GM12878 (cell line): ENCODE measurements at regions not wholly inside any gene's neighbourhood (a gene's known extent, or its start where the extent isn't known, plus 50 kb on each side); places are given as distances from the start of the nearest gene placed in this dataset.

Experiments
- ATAC-seq: fragments of 200-7000 bp; cut with Tn5 transposase; 3 replicates; pipeline ENCODE4 v1.9.1; 2020; ENCODE audit warnings: mild to moderate bottlenecking, moderate library complexity
- BruUV-seq: library from RNA; stranded (reverse); fragments of 400-500 nt; replicated peaks from 2 replicates; lab custom pipeline; 2021; lab: Mats Ljungman, UMichigan
- CTCF ChIA-PET: fragments of 300-600 bp; sonication (Branson Sonifier 250); formaldehyde crosslinking; extraction: SDS; loops from one replicate; lab custom pipeline; 2021; ENCODE audit warnings: inconsistent platforms; lab: Yijun Ruan, JAX
- POLR2A ChIA-PET: fragments of 350-600 bp; formaldehyde crosslinking; extraction: SDS; loops from one replicate; lab custom pipeline; 2021; ENCODE audit warnings: inconsistent platforms; lab: Charles Lee
- RAD21 ChIA-PET: fragments of 300-600 bp; sonication (Branson Sonifier 250); formaldehyde crosslinking; loops from one replicate; lab custom pipeline; 2023; ENCODE audit warnings: antibody characterized with exemption; ENCODE audit not compliant: unreplicated experiment; lab: Charles Lee
- SMC1A ChIA-PET: fragments of 300-600 bp; sonication (Branson Sonifier 250); formaldehyde crosslinking; loops from one replicate; lab custom pipeline; 2023; ENCODE audit not compliant: unreplicated experiment, uncharacterized antibody; lab: Charles Lee
- DNase-seq: peaks from one replicate; pipeline ENCODE4 v3.0.0-alpha.2; 2011; ENCODE audit warnings: low read depth, low spot score
- FAIRE-seq: peaks from 3 replicates; lab custom pipeline; 2011; peaks lifted over from hg19 to GRCh38; lab: Jason Lieb, UNC
- H2AFZ ChIP-seq: 2 replicates; pipeline ENCODE4 v1.6.0; 2011; ENCODE audit warnings: low read depth, low read length, control low read depth; ENCODE audit not compliant: control insufficient read depth
- H3K27ac ChIP-seq: 2 replicates; pipeline ENCODE4 v1.5.1; 2011; ENCODE audit warnings: control low read depth; ENCODE audit not compliant: control insufficient read depth, insufficient read depth
- H3K27me3 ChIP-seq, 2 experiments: replicated peaks in 1 of 2; 2 replicates each; pipeline versions ENCODE4 v1.6.0 to v1.6.1; 2011; ENCODE audit warnings: low read length in 1 of 2; ENCODE audit not compliant: control insufficient read depth in 2 of 2, insufficient read depth in 2 of 2
- H3K36me3 ChIP-seq, 2 experiments: 2 replicates each; pipeline ENCODE4 v1.5.1; 2011; ENCODE audit warnings: low read length in 1 of 2; ENCODE audit not compliant: control insufficient read depth in 2 of 2, insufficient read depth in 2 of 2
- H3K4me1 ChIP-seq: 2 replicates; pipeline ENCODE4 v1.6.1; 2011; ENCODE audit warnings: mild to moderate bottlenecking, low read length, moderate library complexity, mixed read lengths; ENCODE audit not compliant: control insufficient read depth, insufficient read depth
- H3K4me2 ChIP-seq: 2 replicates; pipeline ENCODE4 v1.6.0; 2011; ENCODE audit warnings: control low read depth; ENCODE audit not compliant: control insufficient read depth, insufficient read depth
- H3K4me3 ChIP-seq: fragments of 200-600 bp; sonication (generic); 2 replicates; pipeline ENCODE4 v1.5.1; 2016
- H3K79me2 ChIP-seq: 2 replicates; pipeline ENCODE4 v1.6.0; 2011; ENCODE audit warnings: low read length; ENCODE audit not compliant: control insufficient read depth, insufficient read depth
- H3K9ac ChIP-seq: 2 replicates; pipeline ENCODE4 v1.8.0; 2011; ENCODE audit warnings: low read length, control low read depth, mixed read lengths; ENCODE audit not compliant: control insufficient read depth, insufficient read depth
- H3K9me3 ChIP-seq: replicated peaks from 3 replicates; pipeline ENCODE4 v1.5.1; 2011; ENCODE audit warnings: mild to moderate bottlenecking, low read length; ENCODE audit not compliant: control insufficient read depth, insufficient read depth
- H4K20me1 ChIP-seq: 2 replicates; pipeline ENCODE4 v1.6.0; 2011; ENCODE audit not compliant: control insufficient read depth, insufficient read depth
- ATF7 ChIP-seq: fragments of 450-650 bp; IDR thresholded peaks from 2 replicates; pipeline ENCODE4 v1.6.1; 2016; ENCODE audit warnings: low read depth, mild to moderate bottlenecking
- BACH1 ChIP-seq: fragments of 450-650 bp; IDR thresholded peaks from 2 replicates; pipeline ENCODE4 v1.6.1; 2017; ENCODE audit warnings: mild to moderate bottlenecking, borderline replicate concordance
- BCL3 ChIP-seq: IDR thresholded peaks from 2 replicates; pipeline ENCODE4 v1.6.1; 2011; ENCODE audit warnings: borderline replicate concordance, low read depth, mild to moderate bottlenecking, moderate library complexity, low read length; ENCODE audit not compliant: insufficient read depth, poor library complexity, severe bottlenecking
- ESRRA ChIP-seq: IDR thresholded peaks from 2 replicates; pipeline ENCODE4 v1.6.1; 2012; ENCODE audit warnings: mild to moderate bottlenecking, low read length, improper control_type of control experiment
- FOXK2 ChIP-seq: fragments of 450-650 bp; IDR thresholded peaks from 2 replicates; pipeline ENCODE4 v1.6.1; 2017; ENCODE audit warnings: mild to moderate bottlenecking, moderate library complexity
- HDAC6 ChIP-seq: fragments of 200-600 bp; sonication (generic); IDR thresholded peaks from one replicate; pipeline ENCODE4 v1.8.0; 2017; ENCODE audit warnings: antibody characterized with exemption; ENCODE audit not compliant: unreplicated experiment
- IKZF2 ChIP-seq, 2 experiments: fragments of 450-650 bp; IDR thresholded peaks; 2 replicates each; pipeline ENCODE4 v1.6.1; 2017; ENCODE audit warnings: mild to moderate bottlenecking in 2 of 2, moderate library complexity in 2 of 2
- JUNB ChIP-seq: IDR thresholded peaks from 2 replicates; pipeline ENCODE4 v1.6.1; 2016; ENCODE audit warnings: antibody characterized with exemption, mild to moderate bottlenecking
- KDM1A ChIP-seq: fragments of 200-600 bp; sonication (generic); IDR thresholded peaks from 2 replicates; pipeline ENCODE4 v1.6.1; 2016; ENCODE audit warnings: borderline replicate concordance
- MTA2 ChIP-seq: fragments of 450-650 bp; IDR thresholded peaks from 2 replicates; pipeline ENCODE4 v1.6.1; 2016; ENCODE audit warnings: low read depth, mild to moderate bottlenecking, moderate library complexity
- MYB ChIP-seq: fragments of 150-350 bp; IDR thresholded peaks from 2 replicates; pipeline ENCODE4 v1.6.1; 2014; ENCODE audit warnings: mild to moderate bottlenecking, low read depth, low read length, borderline replicate concordance
- NR2F1 ChIP-seq: fragments of 450-650 bp; conservative IDR thresholded peaks from 2 replicates; pipeline ENCODE4 v1.6.1; 2017; ENCODE audit warnings: mild to moderate bottlenecking
- POLR2A ChIP-seq: IDR thresholded peaks from 2 replicates; pipeline ENCODE4 v1.6.1; 2011; ENCODE audit warnings: low read depth, mild to moderate bottlenecking, low read length
- POLR2AphosphoS2 ChIP-seq: IDR thresholded peaks from 2 replicates; pipeline ENCODE4 v1.6.1; 2011; ENCODE audit warnings: low read depth, mild to moderate bottlenecking, low read length, improper control_type of control experiment, moderate library complexity
- POU2F2 ChIP-seq: IDR thresholded peaks from 3 replicates; pipeline ENCODE4 v1.6.1; 2011; ENCODE audit warnings: low read depth, mild to moderate bottlenecking, low read length, borderline replicate concordance
- RB1 ChIP-seq: fragments of 450-650 bp; formaldehyde crosslinking; IDR thresholded peaks from 2 replicates; pipeline ENCODE4 v1.6.1; 2017; ENCODE audit warnings: mild to moderate bottlenecking, borderline replicate concordance
- SP1 ChIP-seq: IDR thresholded peaks from one replicate; pipeline ENCODE4 v1.6.1; 2011; ENCODE audit warnings: low read depth, low read length
- STAT1 ChIP-seq: fragments of 450-650 bp; conservative IDR thresholded peaks from 2 replicates; pipeline ENCODE4 v1.6.1; 2014; ENCODE audit warnings: antibody characterized with exemption, mild to moderate bottlenecking
- YBX1 ChIP-seq: fragments of 450-650 bp; IDR thresholded peaks from 2 replicates; pipeline ENCODE4 v1.6.1; 2016; ENCODE audit warnings: antibody characterized with exemption
- YY1 ChIP-seq: IDR thresholded peaks from 2 replicates; pipeline ENCODE4 v1.6.1; 2011; ENCODE audit warnings: low read depth, mild to moderate bottlenecking, low read length
- ZBED1 ChIP-seq: IDR thresholded peaks from 2 replicates; pipeline ENCODE4 v1.6.1; 2016; ENCODE audit warnings: borderline replicate concordance
- WGBS: methylation state at CpG from one replicate; pipeline ENCODE4 v1.1.6; 2016; ENCODE audit warnings: low lambda C conversion rate; ENCODE audit not compliant: insufficient replicate concordance, insufficient coverage; ENCODE audit errors: missing lambda C conversion rate; 5-methylcytosine and 5-hydroxymethylcytosine counted together
- in situ Hi-C: fragments of 300-500 bp; cut with MboI; formaldehyde crosslinking; loops from 9 replicates; pipeline ENCODE4 v1.14.3; 2018; ENCODE audit warnings: mixed read lengths
- intact Hi-C: fragments of 100-400 bp; cut with micrococcal nuclease; formaldehyde crosslinking; loops from one replicate; pipeline ENCODE4 v1.14.2; 2022; ENCODE audit not compliant: unreplicated experiment
- TF ChIP-seq, protein P1 (sequence below): fragments of 450-650 bp; IDR thresholded peaks from 2 replicates; pipeline ENCODE4 v1.6.1; 2017; ENCODE audit warnings: antibody characterized with exemption, mild to moderate bottlenecking, moderate library complexity

DNA sequence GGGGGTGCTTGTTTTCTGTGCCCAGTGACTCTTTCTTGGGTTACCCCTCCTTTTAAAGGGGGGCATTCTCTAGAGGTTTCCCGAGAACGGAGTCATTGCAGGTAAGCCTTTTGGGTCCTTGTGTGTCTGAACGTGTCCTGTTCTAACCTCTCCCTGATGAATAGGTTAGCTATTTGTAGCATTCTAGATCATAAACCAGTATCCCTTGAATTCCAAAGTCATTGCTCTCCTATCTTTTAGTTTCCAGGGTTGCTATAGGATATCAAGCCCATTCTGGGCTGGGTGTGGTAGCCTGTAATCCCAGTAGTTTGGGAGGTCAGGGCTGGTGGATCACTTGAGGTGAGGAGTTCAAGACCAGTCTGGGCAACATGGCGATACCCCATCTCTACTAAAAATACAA is 65.9 kb upstream of the YWHAQ start (continued):
- no peak for TF ChIP-seq POLR2AphosphoS2
- TF ChIP-seq POLR2A = no peak
- no peak for TF ChIP-seq MYB
- no peak for TF ChIP-seq POU2F2

GRCh38 chr2:9697909-9698308 is 67.1 kb upstream of the YWHAQ start:
- H2AFZ ChIP-seq = no peak overlapping the region
- no peak overlapping the region for H3K9ac ChIP-seq
- H3K9me3 ChIP-seq = no peaks in the 10 kb centered on the region; the same call in 2 of the 3 replicates
- no peaks in the 10 kb centered on the region for H3K36me3 ChIP-seq
- DNase-seq = no peak
- ATAC-seq = peak; percentile 73
- H3K4me3 ChIP-seq = no peak overlapping the region
- CTCF ChIA-PET = interaction anchor here (1.1 kb wide), 1 partner anchor 72 kb away, joined by 3 read pairs; no protein-coding TSS in a partner anchor
- intact Hi-C loops = no loop called here
- POLR2A ChIA-PET = no interaction called here
- no peak overlapping the region for H3K27ac ChIP-seq
- no peak for FAIRE-seq
- in situ Hi-C loops = no loop called here
- WGBS = 18% methylated on average over 5 of the region's 5 CpGs
- BruUV-seq = no TSS peak
- no peak overlapping the region for H3K4me2 ChIP-seq
- H3K27me3 ChIP-seq = no peaks in the 10 kb centered on the region
- peaks cover under 1% of the 10 kb centered on the region; the same call in 1 of the 2 replicates for H3K4me1 ChIP-seq
- H4K20me1 ChIP-seq = no peaks in the 10 kb centered on the region; the same call in 1 of the 2 replicates
- H3K79me2 ChIP-seq = no peaks in the 10 kb centered on the region
- SMC1A ChIA-PET = no interaction called here
- RAD21 ChIA-PET = no interaction called here
- TF ChIP-seq NR2F1 (peak; percentile 76), ZBED1 (no peak), BCL3 (no peak), ATF7 (peak; percentile 19; the same call in 1 of the 2 replicates), ESRRA (no peak), IKZF2 (IDR thresholded peaks at IDR 0.05) (peak; percentile 87), STAT1 (no peak), YBX1 (no peak), JUNB (no peak), KDM1A (no peak), FOXK2 (peak; percentile 35), MYB (no peak), BACH1 (no peak), HDAC6 (no peak), SP1 (no peak), MTA2 (peak; percentile 69), RB1 (no peak), YY1 (no peak)
- TF ChIP-seq, protein P1, sequence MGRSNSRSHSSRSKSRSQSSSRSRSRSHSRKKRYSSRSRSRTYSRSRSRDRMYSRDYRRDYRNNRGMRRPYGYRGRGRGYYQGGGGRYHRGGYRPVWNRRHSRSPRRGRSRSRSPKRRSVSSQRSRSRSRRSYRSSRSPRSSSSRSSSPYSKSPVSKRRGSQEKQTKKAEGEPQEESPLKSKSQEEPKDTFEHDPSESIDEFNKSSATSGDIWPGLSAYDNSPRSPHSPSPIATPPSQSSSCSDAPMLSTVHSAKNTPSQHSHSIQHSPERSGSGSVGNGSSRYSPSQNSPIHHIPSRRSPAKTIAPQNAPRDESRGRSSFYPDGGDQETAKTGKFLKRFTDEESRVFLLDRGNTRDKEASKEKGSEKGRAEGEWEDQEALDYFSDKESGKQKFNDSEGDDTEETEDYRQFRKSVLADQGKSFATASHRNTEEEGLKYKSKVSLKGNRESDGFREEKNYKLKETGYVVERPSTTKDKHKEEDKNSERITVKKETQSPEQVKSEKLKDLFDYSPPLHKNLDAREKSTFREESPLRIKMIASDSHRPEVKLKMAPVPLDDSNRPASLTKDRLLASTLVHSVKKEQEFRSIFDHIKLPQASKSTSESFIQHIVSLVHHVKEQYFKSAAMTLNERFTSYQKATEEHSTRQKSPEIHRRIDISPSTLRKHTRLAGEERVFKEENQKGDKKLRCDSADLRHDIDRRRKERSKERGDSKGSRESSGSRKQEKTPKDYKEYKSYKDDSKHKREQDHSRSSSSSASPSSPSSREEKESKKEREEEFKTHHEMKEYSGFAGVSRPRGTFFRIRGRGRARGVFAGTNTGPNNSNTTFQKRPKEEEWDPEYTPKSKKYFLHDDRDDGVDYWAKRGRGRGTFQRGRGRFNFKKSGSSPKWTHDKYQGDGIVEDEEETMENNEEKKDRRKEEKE = no peak
